ENCODE measurements at regions not wholly inside any gene's neighbourhood (a gene's known extent, or its start where the extent isn't known, plus 50 kb on each side); places are given as distances from the start of the nearest gene placed in this dataset.

GRCh38 chr3:59440285-59441028 lies 390.6 kb upstream of the CFAP20DC start:
- Histone ChIP-seq H3K36me3 (ENCODE audit: insufficient read depth, low read length) (no peaks in the 10 kb centered on the region), H3K9me3 (replicated peaks; ENCODE audit: low read length) (no peaks in the 10 kb centered on the region), H3K4me3 (ENCODE audit: low read length) (no peak overlapping the region), H3K4me2 (ENCODE audit: low read length) (no peak overlapping the region), H3K27me3 (ENCODE audit: control insufficient read depth, insufficient read depth, low read length) (no peaks in the 10 kb centered on the region), H3K9ac (ENCODE audit: low read depth, low read length) (no peak overlapping the region), H3K4me1 (ENCODE audit: control insufficient read depth, insufficient read depth, low read length) (no peaks in the 10 kb centered on the region)

- Histone ChIP-seq H3K4me2 (ENCODE audit: low read length) (no peak overlapping the region), H3K9ac (ENCODE audit: low read depth, low read length) (no peak overlapping the region), H3K27me3 (ENCODE audit: control insufficient read depth, insufficient read depth, low read length) (no peaks in the 10 kb centered on the region), H3K4me1 (ENCODE audit: control insufficient read depth, insufficient read depth, low read length) (no peaks in the 10 kb centered on the region), H3K36me3 (ENCODE audit: insufficient read depth, low read length) (no peaks in the 10 kb centered on the region), H3K9me3 (replicated peaks; ENCODE audit: low read length) (no peaks in the 10 kb centered on the region), H3K4me3 (ENCODE audit: low read length) (no peak overlapping the region)
Observed at GRCh38 chr3:59438492-59438891, 388.7 kb upstream of the CFAP20DC start.

DNA sequence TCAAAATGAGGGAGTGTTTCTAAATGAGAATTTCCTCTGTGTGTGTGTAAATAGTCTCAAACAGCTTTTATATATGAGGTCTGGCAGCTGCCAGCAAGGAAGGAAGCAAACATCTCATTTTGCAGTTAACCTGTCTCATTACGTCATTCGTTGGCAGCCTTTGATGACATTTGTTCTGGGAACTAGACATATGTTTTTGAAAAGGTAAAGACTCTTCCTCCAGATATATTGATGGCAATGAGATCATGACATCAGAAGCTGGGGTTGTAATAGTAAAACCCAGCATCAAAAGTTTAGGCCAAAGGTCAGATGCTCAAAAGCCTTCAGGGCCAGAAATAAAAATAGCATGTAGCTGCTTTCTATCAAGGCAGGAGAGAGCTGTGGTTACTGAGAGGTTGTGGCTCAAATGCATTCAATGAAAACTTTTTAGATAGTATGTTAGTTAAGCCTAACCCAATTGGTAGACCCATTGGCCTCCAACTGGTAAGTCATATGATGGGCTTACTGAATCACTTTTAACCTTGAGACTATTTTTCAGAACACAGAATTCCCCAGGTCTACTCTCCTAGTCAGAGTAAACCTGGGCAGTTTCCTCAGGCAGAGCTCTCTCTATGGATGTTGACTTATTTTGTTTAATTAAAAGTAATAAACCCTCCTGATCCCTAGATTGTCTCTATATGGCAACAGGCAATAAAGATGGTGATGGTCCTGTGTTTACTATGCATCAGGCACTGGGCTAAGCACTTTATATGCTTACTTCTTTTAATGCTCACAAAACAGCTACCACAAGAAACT lies 386.5 kb upstream of the CFAP20DC start:
- Histone ChIP-seq H3K27me3 (ENCODE audit: control insufficient read depth, insufficient read depth, low read length) (no peaks in the 10 kb centered on the region), H3K4me3 (ENCODE audit: low read length) (no peak overlapping the region), H3K9ac (ENCODE audit: low read depth, low read length) (no peak overlapping the region), H3K9me3 (replicated peaks; ENCODE audit: low read length) (no peaks in the 10 kb centered on the region), H3K4me1 (ENCODE audit: control insufficient read depth, insufficient read depth, low read length) (no peaks in the 10 kb centered on the region), H3K4me2 (ENCODE audit: low read length) (no peak overlapping the region), H3K36me3 (ENCODE audit: insufficient read depth, low read length) (no peaks in the 10 kb centered on the region)

- no peaks in the 10 kb centered on the region for H3K9me3 ChIP-seq (replicated peaks; ENCODE audit: low read length)
- no peaks in the 10 kb centered on the region for H3K4me1 ChIP-seq (ENCODE audit: control insufficient read depth, insufficient read depth, low read length)
- H3K4me3 ChIP-seq (ENCODE audit: low read length), result no peak overlapping the region
- H3K4me2 ChIP-seq (ENCODE audit: low read length), result no peak overlapping the region
- H3K36me3 ChIP-seq (ENCODE audit: insufficient read depth, low read length), result no peaks in the 10 kb centered on the region
- H3K27me3 ChIP-seq (ENCODE audit: control insufficient read depth, insufficient read depth, low read length), result no peaks in the 10 kb centered on the region
- no peak overlapping the region for H3K9ac ChIP-seq (ENCODE audit: low read depth, low read length)
Observed at GRCh38 chr3:59433546-59433945, 383.7 kb upstream of the CFAP20DC start.

DNA sequence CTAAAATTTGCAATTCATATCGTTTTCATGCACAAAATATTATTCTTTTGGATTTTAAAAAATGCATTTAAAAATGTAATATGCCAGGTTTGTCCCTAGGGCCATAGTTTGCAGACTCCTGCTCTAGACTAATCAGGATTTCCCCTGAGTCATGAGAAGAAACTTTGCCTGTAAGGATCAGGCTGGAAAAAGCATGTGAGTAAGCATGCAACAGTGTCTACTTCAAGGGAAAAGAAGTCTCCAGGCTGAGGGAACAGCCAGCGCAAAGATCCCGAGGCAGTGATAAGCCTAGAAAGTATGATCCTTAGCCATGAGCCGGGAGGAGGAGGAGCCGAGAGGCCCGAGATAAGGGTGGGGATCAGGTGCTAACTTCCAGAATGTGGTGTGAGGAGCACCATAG lies 382.8 kb upstream of the CFAP20DC start:
- H3K4me2 ChIP-seq (ENCODE audit: low read length), result no peak overlapping the region
- H3K27me3 ChIP-seq (ENCODE audit: control insufficient read depth, insufficient read depth, low read length), result no peaks in the 10 kb centered on the region
- peaks cover 2% of the 10 kb centered on the region for H3K4me1 ChIP-seq (ENCODE audit: control insufficient read depth, insufficient read depth, low read length)
- no peaks in the 10 kb centered on the region for H3K36me3 ChIP-seq (ENCODE audit: insufficient read depth, low read length)
- H3K9ac ChIP-seq (ENCODE audit: low read depth, low read length), result no peak overlapping the region
- H3K9me3 ChIP-seq (replicated peaks; ENCODE audit: low read length), result no peaks in the 10 kb centered on the region
- no peak overlapping the region for H3K4me3 ChIP-seq (ENCODE audit: low read length)

- H3K9ac ChIP-seq (ENCODE audit: low read depth, low read length), result no peak overlapping the region
- no peaks in the 10 kb centered on the region for H3K9me3 ChIP-seq (replicated peaks; ENCODE audit: low read length)
- no peak overlapping the region for H3K4me3 ChIP-seq (ENCODE audit: low read length)
- H3K4me2 ChIP-seq (ENCODE audit: low read length), result no peak overlapping the region
- H3K36me3 ChIP-seq (ENCODE audit: insufficient read depth, low read length), result no peaks in the 10 kb centered on the region
- H3K4me1 ChIP-seq (ENCODE audit: control insufficient read depth, insufficient read depth, low read length), result peaks cover 25% of the 10 kb centered on the region
- no peaks in the 10 kb centered on the region for H3K27me3 ChIP-seq (ENCODE audit: control insufficient read depth, insufficient read depth, low read length)
Observed at GRCh38 chr3:59430341-59430740, 380.5 kb upstream of the CFAP20DC start.

GRCh38 chr3:59429198-59429597 lies 379.4 kb upstream of the CFAP20DC start:
- peaks cover 35% of the 10 kb centered on the region for H3K4me1 ChIP-seq (ENCODE audit: control insufficient read depth, insufficient read depth, low read length)
- no peak overlapping the region for H3K4me3 ChIP-seq (ENCODE audit: low read length)
- no peaks in the 10 kb centered on the region for H3K27me3 ChIP-seq (ENCODE audit: control insufficient read depth, insufficient read depth, low read length)
- no peaks in the 10 kb centered on the region for H3K36me3 ChIP-seq (ENCODE audit: insufficient read depth, low read length)
- H3K4me2 ChIP-seq (ENCODE audit: low read length), result no peak overlapping the region
- H3K9me3 ChIP-seq (replicated peaks; ENCODE audit: low read length), result no peaks in the 10 kb centered on the region
- H3K9ac ChIP-seq (ENCODE audit: low read depth, low read length), result no peak overlapping the region

DNA sequence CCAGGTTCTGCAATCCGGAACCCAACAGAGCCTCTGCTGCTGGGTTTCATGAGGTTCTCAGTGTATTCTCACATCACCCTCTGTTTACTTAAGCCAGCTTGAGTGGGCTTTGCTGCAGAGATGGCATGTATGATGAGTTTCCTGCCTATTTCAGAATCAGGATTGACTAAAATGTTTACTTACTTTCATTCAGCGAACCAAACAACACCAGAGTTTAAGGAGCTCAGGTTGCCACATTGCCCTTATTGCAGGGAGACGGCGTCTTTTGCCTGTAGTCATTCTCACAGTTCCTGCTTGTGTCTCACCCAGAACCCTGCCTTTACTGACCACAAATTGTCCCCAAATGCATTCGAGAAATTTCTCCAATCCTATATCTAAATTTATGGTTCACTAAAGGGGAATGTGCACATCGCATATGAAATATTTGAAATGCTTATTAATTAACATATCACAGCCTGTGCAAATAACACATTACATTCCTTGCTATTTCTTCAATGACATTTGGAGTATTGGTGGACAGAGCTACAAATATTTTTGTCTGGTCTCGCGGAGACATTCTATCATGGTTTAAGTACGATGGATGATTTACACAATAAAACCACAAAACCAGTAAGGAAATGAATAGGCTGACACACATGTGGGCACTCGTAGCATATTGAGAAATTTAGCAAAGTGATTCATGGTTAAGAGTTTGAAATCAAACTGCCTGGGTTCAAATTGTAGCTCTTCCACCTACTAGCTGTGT lies 377.2 kb upstream of the CFAP20DC start:
- no peak overlapping the region for H3K9ac ChIP-seq (ENCODE audit: low read depth, low read length)
- H3K4me1 ChIP-seq (ENCODE audit: control insufficient read depth, insufficient read depth, low read length), result peaks cover 36% of the 10 kb centered on the region
- no peaks in the 10 kb centered on the region for H3K36me3 ChIP-seq (ENCODE audit: insufficient read depth, low read length)
- peak overlapping the region; percentile 43 for H3K4me2 ChIP-seq (ENCODE audit: low read length)
- H3K9me3 ChIP-seq (replicated peaks; ENCODE audit: low read length), result no peaks in the 10 kb centered on the region
- H3K27me3 ChIP-seq (ENCODE audit: control insufficient read depth, insufficient read depth, low read length), result no peaks in the 10 kb centered on the region
- no peak overlapping the region for H3K4me3 ChIP-seq (ENCODE audit: low read length)

- no peaks in the 10 kb centered on the region for H3K27me3 ChIP-seq (ENCODE audit: control insufficient read depth, insufficient read depth, low read length)
- no peak overlapping the region for H3K9ac ChIP-seq (ENCODE audit: low read depth, low read length)
- peaks cover 36% of the 10 kb centered on the region for H3K4me1 ChIP-seq (ENCODE audit: control insufficient read depth, insufficient read depth, low read length)
- no peak overlapping the region for H3K4me2 ChIP-seq (ENCODE audit: low read length)
- no peaks in the 10 kb centered on the region for H3K36me3 ChIP-seq (ENCODE audit: insufficient read depth, low read length)
- no peak overlapping the region for H3K4me3 ChIP-seq (ENCODE audit: low read length)
- H3K9me3 ChIP-seq (replicated peaks; ENCODE audit: low read length), result no peaks in the 10 kb centered on the region
Observed at GRCh38 chr3:59425942-59426341, 376.1 kb upstream of the CFAP20DC start.

DNA sequence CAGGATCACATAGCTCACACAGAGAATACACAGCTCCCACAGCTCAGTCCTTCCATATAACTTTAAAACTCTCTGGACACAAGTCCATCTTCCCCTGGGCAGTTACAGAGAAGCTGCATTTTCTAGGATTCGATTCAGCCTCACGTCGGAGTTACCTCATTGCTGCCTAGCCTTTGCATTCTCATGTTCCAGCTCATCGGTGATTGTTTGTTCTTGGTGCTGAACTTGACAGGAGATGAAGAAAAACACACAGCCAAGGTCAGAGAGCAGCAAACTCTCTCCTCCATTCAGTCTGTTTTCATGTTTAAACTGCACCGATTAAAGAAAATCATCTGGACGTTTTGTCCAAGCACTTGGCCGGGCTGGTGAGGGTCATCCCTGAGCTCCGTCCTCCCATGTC lies 375.5 kb upstream of the CFAP20DC start:
- Histone ChIP-seq H3K4me1 (ENCODE audit: control insufficient read depth, insufficient read depth, low read length) (peaks cover 36% of the 10 kb centered on the region), H3K4me2 (ENCODE audit: low read length) (peak overlapping the region; percentile 32), H3K9ac (ENCODE audit: low read depth, low read length) (peak overlapping the region; percentile 52), H3K9me3 (replicated peaks; ENCODE audit: low read length) (no peaks in the 10 kb centered on the region), H3K4me3 (ENCODE audit: low read length) (no peak overlapping the region), H3K27me3 (ENCODE audit: control insufficient read depth, insufficient read depth, low read length) (no peaks in the 10 kb centered on the region), H3K36me3 (ENCODE audit: insufficient read depth, low read length) (no peaks in the 10 kb centered on the region)

- no peaks in the 10 kb centered on the region for H3K36me3 ChIP-seq (ENCODE audit: insufficient read depth, low read length)
- H3K27me3 ChIP-seq (ENCODE audit: control insufficient read depth, insufficient read depth, low read length), result no peaks in the 10 kb centered on the region
- H3K4me1 ChIP-seq (ENCODE audit: control insufficient read depth, insufficient read depth, low read length), result peaks cover 36% of the 10 kb centered on the region
- no peak overlapping the region for H3K4me3 ChIP-seq (ENCODE audit: low read length)
- peak overlapping the region; percentile 52 for H3K9ac ChIP-seq (ENCODE audit: low read depth, low read length)
- no peak overlapping the region for H3K4me2 ChIP-seq (ENCODE audit: low read length)
- H3K9me3 ChIP-seq (replicated peaks; ENCODE audit: low read length), result no peaks in the 10 kb centered on the region
Observed at GRCh38 chr3:59424268-59425010, 374.6 kb upstream of the CFAP20DC start.
